CD14-positive monocyte (primary cell): ENCODE measurements at regions not wholly inside any gene's neighbourhood (a gene's known extent, or its start where the extent isn't known, plus 50 kb on each side); places are given as distances from the start of the nearest gene placed in this dataset.

ENCODE experiments used
- DNase-seq, 3 donors: peaks; one replicate each; pipeline ENCODE4 v3.0.0-alpha.2; 2011 to 2022
- H2AFZ ChIP-seq: 2 replicates; pipeline ENCODE4 v1.6.0; 2012; ENCODE audit warnings: mild to moderate bottlenecking, low read depth, low read length, inconsistent platforms; ENCODE audit not compliant: insufficient read depth, poor library complexity, severe bottlenecking
- H3K27ac ChIP-seq, 2 donors: 1 replicate in 1 of 2; 2 replicates in 1 of 2; pipeline ENCODE4 v1.5.1; 2012 to 2013; ENCODE audit warnings: low read length in 2 of 2, control low read depth in 1 of 2, inconsistent platforms in 1 of 2, low read depth in 1 of 2, mild to moderate bottlenecking in 1 of 2
- H3K27me3 ChIP-seq, 2 donors: one replicate each; pipeline versions ENCODE4 v1.6.0 to v1.6.1; 2011 to 2013; ENCODE audit warnings: low read length in 2 of 2; ENCODE audit not compliant: control insufficient read depth in 2 of 2, insufficient read depth in 2 of 2
- H3K36me3 ChIP-seq, 2 donors: replicated peaks in 1 of 2; 1 replicate in 1 of 2; 2 replicates in 1 of 2; pipeline versions ENCODE4 v1.5.1 to v1.6.1; 2012 to 2013; ENCODE audit warnings: low read length in 2 of 2, control low read depth in 1 of 2, inconsistent platforms in 1 of 2, mild to moderate bottlenecking in 1 of 2; ENCODE audit not compliant: insufficient read depth in 2 of 2, control insufficient read depth in 1 of 2
- H3K4me1 ChIP-seq, 2 donors: 1 replicate in 1 of 2; 2 replicates in 1 of 2; pipeline versions ENCODE4 v1.5.1 to v1.6.1; 2012 to 2013; ENCODE audit warnings: low read length in 2 of 2, control low read depth in 1 of 2, inconsistent platforms in 1 of 2, mild to moderate bottlenecking in 1 of 2, moderate library complexity in 1 of 2; ENCODE audit not compliant: insufficient read depth in 2 of 2, control insufficient read depth in 1 of 2
- H3K4me2 ChIP-seq: replicated peaks from 2 replicates; pipeline ENCODE3; 2012; ENCODE audit warnings: low read length, moderate library complexity, mild to moderate bottlenecking; ENCODE audit not compliant: poor library complexity, severe bottlenecking; ENCODE audit errors: extremely low read depth
- H3K4me3 ChIP-seq, 3 experiments: fragments of 200-600 bp in 1 of 3; sonication (generic) in 1 of 3; replicated peaks in 1 of 3; 1 replicate in 2 of 3; 2 replicates in 1 of 3; pipeline ENCODE4 v1.5.1; 2011 to 2013; ENCODE audit warnings: low read length in 3 of 3, mild to moderate bottlenecking in 3 of 3, control low read depth in 2 of 3, low read depth in 2 of 3, inconsistent platforms in 1 of 3, moderate library complexity in 1 of 3
- H3K79me2 ChIP-seq: 2 replicates; pipeline ENCODE4 v1.6.0; 2012; ENCODE audit warnings: mild to moderate bottlenecking, control low read depth, inconsistent platforms, low read length, moderate library complexity; ENCODE audit not compliant: insufficient read depth
- H3K9ac ChIP-seq: 2 replicates; pipeline ENCODE4 v1.6.0; 2017; ENCODE audit warnings: low read length, mild to moderate bottlenecking; ENCODE audit not compliant: insufficient read depth, poor library complexity, severe bottlenecking
- H3K9me3 ChIP-seq, 2 donors: replicated peaks in 1 of 2; 1 replicate in 1 of 2; 2 replicates in 1 of 2; pipeline versions ENCODE4 v1.5.1 to v1.6.1; 2012 to 2013; ENCODE audit warnings: low read length in 2 of 2, control low read depth in 1 of 2; ENCODE audit not compliant: control insufficient read depth in 1 of 2, insufficient read depth in 1 of 2
- H4K20me1 ChIP-seq: 2 replicates; pipeline ENCODE4 v1.6.0; 2012; ENCODE audit warnings: mild to moderate bottlenecking, low read length, control low read depth, moderate library complexity; ENCODE audit not compliant: insufficient read depth
- H3K27ac Mint-ChIP-seq, 7 donors: one replicate each; pipeline ENCODE4 v1.8.0; 2020; ENCODE audit warnings: mild to moderate bottlenecking in 7 of 7, mixed read lengths in 7 of 7, moderate library complexity in 6 of 7, inconsistent platforms in 2 of 7
- H3K27me3 Mint-ChIP-seq, 3 donors: one replicate each; pipeline ENCODE4 v1.8.0; 2021 to 2022; ENCODE audit warnings: low read depth in 3 of 3, mild to moderate bottlenecking in 3 of 3, mixed read lengths in 3 of 3, moderate library complexity in 3 of 3, inconsistent platforms in 1 of 3
- H3K36me3 Mint-ChIP-seq, 2 donors: one replicate each; pipeline ENCODE4 v1.8.0; 2020; ENCODE audit warnings: mixed read lengths in 2 of 2, inconsistent platforms in 1 of 2, mild to moderate bottlenecking in 1 of 2
- H3K4me1 Mint-ChIP-seq: one replicate; pipeline ENCODE4 v1.8.0; 2020; ENCODE audit warnings: mild to moderate bottlenecking, mixed read lengths
- H3K4me3 Mint-ChIP-seq, 2 donors: one replicate each; pipeline ENCODE4 v1.8.0; 2020; ENCODE audit warnings: mild to moderate bottlenecking in 2 of 2, mixed read lengths in 2 of 2, moderate library complexity in 1 of 2
- H3K9me3 Mint-ChIP-seq, 7 donors: one replicate each; pipeline ENCODE4 v1.8.0; 2020 to 2022; ENCODE audit warnings: mixed read lengths in 7 of 7, mild to moderate bottlenecking in 6 of 7, moderate library complexity in 6 of 7, inconsistent platforms in 2 of 7
- CTCF ChIP-seq: fragments of 200-600 bp; IDR thresholded peaks from one replicate; pipeline ENCODE4 v1.8.0; 2022; ENCODE audit warnings: antibody characterized with exemption, mild to moderate bottlenecking
- WGBS: methylation state at CpG from one replicate; pipeline ENCODE4 v1.1.5; 2013; ENCODE audit warnings: missing lambda C conversion rate; ENCODE audit not compliant: insufficient coverage; 5-methylcytosine and 5-hydroxymethylcytosine counted together
- intact Hi-C, 2 donors: fragments of 100-400 bp; cut with micrococcal nuclease; formaldehyde crosslinking; loops; one replicate each; pipeline versions ENCODE4 v1.15.0 to v1.15.1; 2023

- intact Hi-C loops: no loop called here
- Histone ChIP-seq H2AFZ (no peak overlapping the region), H3K9me3 (peaks cover 0 to 6% of the 10 kb centered on the region in 2 donors), H3K4me2 (no peak overlapping the region), H3K4me3 (no peak overlapping the region), H3K79me2 (no peaks in the 10 kb centered on the region), H3K27me3 (no peaks in the 10 kb centered on the region), H3K36me3 (no peaks in the 10 kb centered on the region), H3K4me1 (no peaks in the 10 kb centered on the region), H3K9ac (no peak overlapping the region), H4K20me1 (no peaks in the 10 kb centered on the region), H3K27ac (no peak overlapping the region)
- WGBS: 71% methylated on average over 2 of the region's 2 CpGs
- DNase-seq: no peak
- Mint-ChIP-seq H3K27me3 (peaks cover 0 to 2% (median 0%) of the 10 kb centered on the region in 3 donors), H3K4me3 (no peak overlapping the region), H3K36me3 (no peaks in the 10 kb centered on the region), H3K4me1 (no peaks in the 10 kb centered on the region), H3K27ac (no peak overlapping the region), H3K9me3 (peaks cover 5 to 21% (median 8%) of the 10 kb centered on the region in 7 donors)
- TF ChIP-seq CTCF: no peak
Observed at GRCh38 chr15:91670108-91670507, 183.4 kb upstream of the SLCO3A1 start.

- H3K36me3 Mint-ChIP-seq: no peaks in the 10 kb centered on the region
- WGBS: 86% methylated on average over 1 of the region's 2 CpGs
- Histone ChIP-seq H2AFZ (no peak overlapping the region), H3K4me2 (no peak overlapping the region), H3K36me3 (no peaks in the 10 kb centered on the region), H3K27me3 (no peaks in the 10 kb centered on the region), H3K4me1 (no peaks in the 10 kb centered on the region), H3K79me2 (no peaks in the 10 kb centered on the region), H4K20me1 (no peaks in the 10 kb centered on the region), H3K4me3 (no peak overlapping the region), H3K27ac (no peak overlapping the region), H3K9me3 (peaks cover 0 to 6% of the 10 kb centered on the region in 2 donors), H3K9ac (no peak overlapping the region)
- no peak for DNase-seq
- no peaks in the 10 kb centered on the region for H3K4me1 Mint-ChIP-seq
- H3K4me3 Mint-ChIP-seq: no peak overlapping the region
- peaks cover 4 to 15% (median 8%) of the 10 kb centered on the region in 7 donors for H3K9me3 Mint-ChIP-seq
- peaks cover 0 to 3% (median 3%) of the 10 kb centered on the region in 3 donors for H3K27me3 Mint-ChIP-seq
- intact Hi-C loops: no loop called here
- no peak for TF ChIP-seq CTCF
- H3K27ac Mint-ChIP-seq: no peak overlapping the region
Observed at GRCh38 chr15:91678003-91678402, 175.5 kb upstream of the SLCO3A1 start.
